Loucy (cell line): ENCODE measurements at regions not wholly inside any gene's neighbourhood (a gene's known extent, or its start where the extent isn't known, plus 50 kb on each side); places are given as distances from the start of the nearest gene placed in this dataset.

ENCODE experiments used
- EZH2phosphoT487 ChIP-seq: fragments of 200-600 bp; IDR thresholded peaks from 2 replicates; pipeline ENCODE4 v1.6.1; 2018; ENCODE audit warnings: antibody characterized with exemption, mild to moderate bottlenecking, moderate library complexity, borderline replicate concordance
- TF ChIP-seq, protein P1 (sequence below): fragments of 200-600 bp; sonication (generic); conservative IDR thresholded peaks from 2 replicates; pipeline ENCODE4 v1.5.1; 2014; ENCODE audit warnings: mild to moderate bottlenecking, antibody characterized with exemption, low read length

DNA sequence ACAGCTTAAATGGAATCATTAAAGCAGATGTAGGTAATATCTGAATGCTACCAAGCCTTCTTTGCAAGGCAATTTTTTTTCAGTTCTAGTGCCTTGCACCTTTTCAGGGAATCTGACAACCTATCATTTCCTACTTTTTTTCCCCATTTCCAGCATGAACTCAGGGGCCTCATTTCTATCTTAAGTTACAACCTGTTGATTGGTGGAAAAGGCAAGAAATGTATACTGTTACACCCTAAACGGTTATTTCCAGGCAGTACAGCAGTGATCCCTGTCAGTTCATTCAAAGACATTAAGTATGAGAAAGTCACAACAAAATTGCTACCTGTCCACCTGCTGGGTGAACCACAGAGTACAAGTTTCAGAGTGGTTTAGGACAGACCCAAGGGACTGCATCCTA, 171.2 kb upstream of the PIK3C3 start:
- TF ChIP-seq, protein P1, sequence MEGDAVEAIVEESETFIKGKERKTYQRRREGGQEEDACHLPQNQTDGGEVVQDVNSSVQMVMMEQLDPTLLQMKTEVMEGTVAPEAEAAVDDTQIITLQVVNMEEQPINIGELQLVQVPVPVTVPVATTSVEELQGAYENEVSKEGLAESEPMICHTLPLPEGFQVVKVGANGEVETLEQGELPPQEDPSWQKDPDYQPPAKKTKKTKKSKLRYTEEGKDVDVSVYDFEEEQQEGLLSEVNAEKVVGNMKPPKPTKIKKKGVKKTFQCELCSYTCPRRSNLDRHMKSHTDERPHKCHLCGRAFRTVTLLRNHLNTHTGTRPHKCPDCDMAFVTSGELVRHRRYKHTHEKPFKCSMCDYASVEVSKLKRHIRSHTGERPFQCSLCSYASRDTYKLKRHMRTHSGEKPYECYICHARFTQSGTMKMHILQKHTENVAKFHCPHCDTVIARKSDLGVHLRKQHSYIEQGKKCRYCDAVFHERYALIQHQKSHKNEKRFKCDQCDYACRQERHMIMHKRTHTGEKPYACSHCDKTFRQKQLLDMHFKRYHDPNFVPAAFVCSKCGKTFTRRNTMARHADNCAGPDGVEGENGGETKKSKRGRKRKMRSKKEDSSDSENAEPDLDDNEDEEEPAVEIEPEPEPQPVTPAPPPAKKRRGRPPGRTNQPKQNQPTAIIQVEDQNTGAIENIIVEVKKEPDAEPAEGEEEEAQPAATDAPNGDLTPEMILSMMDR, result no peak
- TF ChIP-seq EZH2phosphoT487, result no peak
